ENCODE measurements at regions not wholly inside any gene's neighbourhood (a gene's known extent, or its start where the extent isn't known, plus 50 kb on each side); places are given as distances from the start of the nearest gene placed in this dataset.

DNA sequence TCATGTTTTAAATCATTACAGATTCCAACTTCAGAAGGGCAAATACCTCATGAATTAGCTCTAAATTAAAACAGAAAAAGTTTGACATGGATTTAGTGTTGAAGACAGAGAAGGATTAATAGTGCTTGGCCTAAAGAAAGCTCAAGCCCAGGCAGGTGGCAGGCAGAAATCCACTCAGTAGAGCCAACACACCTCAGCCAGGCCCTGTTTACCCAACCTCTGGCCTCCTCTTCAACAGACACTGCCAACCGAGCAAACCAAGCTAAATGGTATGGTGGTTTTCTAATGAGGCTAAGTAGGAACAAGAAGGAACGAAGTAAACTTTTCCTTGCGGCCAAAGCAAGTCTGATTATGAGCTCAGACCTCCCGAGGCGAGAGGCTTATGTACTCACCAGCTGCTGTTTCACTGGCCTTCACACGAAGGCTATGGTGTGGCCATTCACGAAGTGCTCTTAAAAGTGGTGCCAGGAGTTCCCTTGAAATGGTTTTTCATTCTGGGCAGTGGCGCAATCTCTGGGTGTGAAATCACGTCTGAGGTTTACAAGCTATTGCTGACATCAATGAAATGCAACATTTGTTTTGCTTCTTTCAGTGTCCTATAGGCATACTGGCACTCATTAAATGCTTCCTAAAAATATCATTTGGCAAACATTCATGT lies 124.1 kb upstream of the LGR5 start:
- TF ChIP-seq, protein P1, sequence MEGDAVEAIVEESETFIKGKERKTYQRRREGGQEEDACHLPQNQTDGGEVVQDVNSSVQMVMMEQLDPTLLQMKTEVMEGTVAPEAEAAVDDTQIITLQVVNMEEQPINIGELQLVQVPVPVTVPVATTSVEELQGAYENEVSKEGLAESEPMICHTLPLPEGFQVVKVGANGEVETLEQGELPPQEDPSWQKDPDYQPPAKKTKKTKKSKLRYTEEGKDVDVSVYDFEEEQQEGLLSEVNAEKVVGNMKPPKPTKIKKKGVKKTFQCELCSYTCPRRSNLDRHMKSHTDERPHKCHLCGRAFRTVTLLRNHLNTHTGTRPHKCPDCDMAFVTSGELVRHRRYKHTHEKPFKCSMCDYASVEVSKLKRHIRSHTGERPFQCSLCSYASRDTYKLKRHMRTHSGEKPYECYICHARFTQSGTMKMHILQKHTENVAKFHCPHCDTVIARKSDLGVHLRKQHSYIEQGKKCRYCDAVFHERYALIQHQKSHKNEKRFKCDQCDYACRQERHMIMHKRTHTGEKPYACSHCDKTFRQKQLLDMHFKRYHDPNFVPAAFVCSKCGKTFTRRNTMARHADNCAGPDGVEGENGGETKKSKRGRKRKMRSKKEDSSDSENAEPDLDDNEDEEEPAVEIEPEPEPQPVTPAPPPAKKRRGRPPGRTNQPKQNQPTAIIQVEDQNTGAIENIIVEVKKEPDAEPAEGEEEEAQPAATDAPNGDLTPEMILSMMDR (IDR thresholded peaks at IDR 0.05) = no peak
- TF ChIP-seq EP300 (IDR thresholded peaks at IDR 0.05) = no peak
- no peak for TF ChIP-seq POLR2A (IDR thresholded peaks at IDR 0.05)
